Gastrocnemius medialis (tissue), 4 donors: ENCODE measurements at regions not wholly inside any gene's neighbourhood (a gene's known extent, or its start where the extent isn't known, plus 50 kb on each side); places are given as distances from the start of the nearest gene placed in this dataset.

Experiments
- ATAC-seq, 2 donors: fragments of 150-250 bp; one replicate each; pipeline ENCODE4 v1.9.1; 2016
- DNase-seq, 2 donors: peaks; one replicate each; pipeline ENCODE4 v3.0.0-alpha.2; 2019
- H3K27ac ChIP-seq, 4 donors: fragments of 200-600 bp; sonication (generic); 1 replicate in 1 of 4; 2 replicates in 3 of 4; pipeline ENCODE4 v1.5.1; 2016 to 2018; ENCODE audit warnings: mild to moderate bottlenecking in 2 of 4, moderate library complexity in 1 of 4
- H3K27me3 ChIP-seq, 3 donors: fragments of 200-600 bp; sonication (generic) in 2 of 3; 1 replicate in 1 of 3; 2 replicates in 2 of 3; pipeline versions ENCODE4 v1.5.1 to v1.6.0; 2016 to 2019; ENCODE audit warnings: mild to moderate bottlenecking in 1 of 3, moderate library complexity in 1 of 3
- H3K36me3 ChIP-seq, 2 donors: fragments of 200-600 bp; sonication (generic) in 1 of 2; one replicate each; pipeline ENCODE4 v1.5.1; 2017 to 2018
- H3K4me1 ChIP-seq, 2 donors: fragments of 200-600 bp; sonication (generic) in 1 of 2; one replicate each; pipeline ENCODE4 v1.5.1; 2016 to 2017; ENCODE audit warnings: mild to moderate bottlenecking in 2 of 2
- H3K4me3 ChIP-seq, 4 donors: fragments of 200-600 bp; sonication (generic) in 3 of 4; 1 replicate in 1 of 4; 2 replicates in 3 of 4; pipeline ENCODE4 v1.5.1; 2016 to 2019; ENCODE audit warnings: mild to moderate bottlenecking in 2 of 4
- H3K9me3 ChIP-seq, 3 donors: fragments of 200-600 bp; sonication (generic) in 2 of 3; 1 replicate in 1 of 3; 2 replicates in 2 of 3; pipeline ENCODE4 v1.5.1; 2016 to 2019
- CTCF ChIP-seq, 5 experiments: fragments of 450-650 bp in 3 of 5; fragments of 200-600 bp in 2 of 5; sonication (generic) in 2 of 5; IDR thresholded peaks in 4 of 5; conservative IDR thresholded peaks in 1 of 5; 1 replicate in 4 of 5; 2 replicates in 1 of 5; pipeline ENCODE4 v1.5.1; 2016 to 2019; ENCODE audit warnings: antibody characterized with exemption in 5 of 5, mild to moderate bottlenecking in 3 of 5, moderate library complexity in 3 of 5
- POLR2A ChIP-seq, 2 donors: fragments of 450-650 bp; IDR thresholded peaks; one replicate each; pipeline ENCODE4 v1.6.1; 2017; ENCODE audit warnings: antibody characterized with exemption in 2 of 2, mild to moderate bottlenecking in 2 of 2, moderate library complexity in 2 of 2
- in situ Hi-C, 4 donors: fragments of 200-750 bp; cut with MboI; loops; one replicate each; pipeline versions ENCODE4 v1.15.0 to v1.8.0; 2017; ENCODE audit warnings: low sequenced_read_pairs in 4 of 4
- intact Hi-C: fragments of 100-400 bp; cut with DNase I; formaldehyde crosslinking; loops from one replicate; pipeline ENCODE4 v1.15.1; 2023; ENCODE audit warnings: low total_unique reads

GRCh38 chr14:97052001-97052400, 254.8 kb downstream of the VRK1 start:
- H3K4me1 ChIP-seq, result no peaks in the 10 kb centered on the region
- H3K9me3 ChIP-seq, result no peaks in the 10 kb centered on the region
- no peaks in the 10 kb centered on the region for H3K36me3 ChIP-seq
- H3K4me3 ChIP-seq, result no peak overlapping the region
- ATAC-seq (no peak), DNase-seq (no peak)
- no peak overlapping the region for H3K27ac ChIP-seq
- intact Hi-C loops (no loop called here), in situ Hi-C loops (no loop called here)
- no peaks in the 10 kb centered on the region for H3K27me3 ChIP-seq
- TF ChIP-seq POLR2A (IDR thresholded peaks at IDR 0.05) (no peak), CTCF (IDR thresholded peaks at IDR 0.05 in 4 of 5, conservative IDR thresholded peaks at IDR 0.05 in 1 of 5) (no peak)

- no peak overlapping the region for H3K4me3 ChIP-seq
- intact Hi-C loops, result no loop called here
- H3K9me3 ChIP-seq, result no peaks in the 10 kb centered on the region
- DNase-seq (no peak), ATAC-seq (no peak)
- TF ChIP-seq POLR2A (IDR thresholded peaks at IDR 0.05) (no peak), CTCF (IDR thresholded peaks at IDR 0.05 in 4 of 5, conservative IDR thresholded peaks at IDR 0.05 in 1 of 5) (no peak)
- no peaks in the 10 kb centered on the region for H3K27me3 ChIP-seq
- H3K27ac ChIP-seq, result no peak overlapping the region
- H3K4me1 ChIP-seq, result no peaks in the 10 kb centered on the region
- no peaks in the 10 kb centered on the region for H3K36me3 ChIP-seq
- in situ Hi-C loops, result no loop called here
These were observed 256.8 kb downstream of the VRK1 start for GRCh38 chr14:97053941-97054340.

- H3K27me3 ChIP-seq, result no peaks in the 10 kb centered on the region
- H3K36me3 ChIP-seq, result no peaks in the 10 kb centered on the region
- H3K27ac ChIP-seq, result no peak overlapping the region
- H3K4me1 ChIP-seq, result no peaks in the 10 kb centered on the region
- ATAC-seq, result no peak
- H3K4me3 ChIP-seq, result no peak overlapping the region
- intact Hi-C loops (no loop called here), in situ Hi-C loops (no loop called here)
- no peak for DNase-seq
- no peaks in the 10 kb centered on the region for H3K9me3 ChIP-seq
- no peak for TF ChIP-seq CTCF (IDR thresholded peaks at IDR 0.05 in 4 of 5, conservative IDR thresholded peaks at IDR 0.05 in 1 of 5)
These were observed 258.2 kb downstream of the VRK1 start for GRCh38 chr14:97055355-97055754.

GRCh38 chr14:97056086-97056485, 258.9 kb downstream of the VRK1 start:
- no peaks in the 10 kb centered on the region for H3K9me3 ChIP-seq
- no peak for ATAC-seq
- no peaks in the 10 kb centered on the region for H3K4me1 ChIP-seq
- no peak overlapping the region for H3K4me3 ChIP-seq
- no peak for TF ChIP-seq POLR2A (IDR thresholded peaks at IDR 0.05)
- no peak for DNase-seq
- intact Hi-C loops, result no loop called here
- in situ Hi-C loops, result no loop called here
- H3K27ac ChIP-seq, result no peak overlapping the region
- H3K27me3 ChIP-seq, result no peaks in the 10 kb centered on the region
- H3K36me3 ChIP-seq, result no peaks in the 10 kb centered on the region

GRCh38 chr14:97057238-97058073, 260.3 kb downstream of the VRK1 start:
- intact Hi-C loops (no loop called here), in situ Hi-C loops (no loop called here)
- H3K9me3 ChIP-seq, result no peaks in the 10 kb centered on the region
- no peaks in the 10 kb centered on the region for H3K36me3 ChIP-seq
- no peak overlapping the region for H3K27ac ChIP-seq
- no peaks in the 10 kb centered on the region for H3K27me3 ChIP-seq
- no peak for TF ChIP-seq POLR2A (IDR thresholded peaks at IDR 0.05)
- no peak for TF ChIP-seq CTCF (IDR thresholded peaks at IDR 0.05 in 4 of 5, conservative IDR thresholded peaks at IDR 0.05 in 1 of 5)
- DNase-seq (no peak), ATAC-seq (no peak)
- H3K4me1 ChIP-seq, result no peaks in the 10 kb centered on the region
- no peak overlapping the region for H3K4me3 ChIP-seq
